ENCODE measurements at regions not wholly inside any gene's neighbourhood (a gene's known extent, or its start where the extent isn't known, plus 50 kb on each side); places are given as distances from the start of the nearest gene placed in this dataset.

GRCh38 chr9:75826314-75826713 lies 64.2 kb upstream of the PCSK5 start:
- no peak for TF ChIP-seq TCF7L2 (IDR thresholded peaks at IDR 0.05; ENCODE audit: low read depth, low read length)
- TF ChIP-seq SIN3A (IDR thresholded peaks at IDR 0.05; ENCODE audit: borderline replicate concordance, insufficient read depth, low read depth, low read length) = no peak
